Left hindlimb (tissue), 1 donor: ENCODE measurements at regions not wholly inside any gene's neighbourhood (a gene's known extent, or its start where the extent isn't known, plus 50 kb on each side); places are given as distances from the start of the nearest gene placed in this dataset.

Experiments used
- DNase-seq: peaks from one replicate; pipeline ENCODE4 v3.0.0-alpha.2; 2018

DNA sequence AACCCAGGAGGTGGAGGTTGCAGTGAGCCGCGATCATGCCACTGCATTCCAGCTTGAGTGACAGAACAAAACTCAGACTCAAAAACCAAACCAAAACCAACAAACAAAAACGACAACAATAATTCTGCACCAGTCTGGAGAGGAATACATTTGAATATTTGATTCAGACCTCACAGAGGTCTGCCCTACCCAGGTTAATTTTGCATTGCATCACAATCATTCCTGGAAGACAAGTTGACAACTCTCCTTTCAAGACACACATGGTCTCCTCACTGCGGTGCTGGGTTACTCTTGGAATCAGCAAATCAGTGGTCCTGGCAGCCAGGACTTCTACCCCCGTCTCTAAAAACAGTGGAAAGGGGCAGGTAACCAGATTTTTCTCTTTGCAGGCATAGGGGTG, 79.9 kb upstream of the TMTC4 start:
- no peak for DNase-seq

DNA sequence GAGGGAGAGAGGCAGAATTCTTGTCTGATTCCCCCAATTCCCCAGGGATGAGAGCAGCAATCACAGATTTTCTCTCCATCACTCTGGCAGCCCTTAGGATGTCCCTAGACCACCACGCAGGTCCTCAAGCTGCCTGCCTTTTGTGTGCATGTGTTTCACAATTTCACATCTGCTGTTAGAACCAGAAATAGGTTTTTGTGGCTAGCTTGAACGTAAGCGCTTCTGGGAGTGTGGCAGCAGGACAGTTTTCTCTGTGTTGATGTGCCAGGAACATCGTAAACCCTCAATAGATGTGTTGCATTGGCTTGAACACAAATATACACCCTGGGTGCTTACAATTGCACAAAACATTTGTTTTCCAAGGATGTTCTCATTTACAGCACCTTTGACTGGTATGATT, 78.8 kb upstream of the TMTC4 start:
- DNase-seq, result no peak

DNA sequence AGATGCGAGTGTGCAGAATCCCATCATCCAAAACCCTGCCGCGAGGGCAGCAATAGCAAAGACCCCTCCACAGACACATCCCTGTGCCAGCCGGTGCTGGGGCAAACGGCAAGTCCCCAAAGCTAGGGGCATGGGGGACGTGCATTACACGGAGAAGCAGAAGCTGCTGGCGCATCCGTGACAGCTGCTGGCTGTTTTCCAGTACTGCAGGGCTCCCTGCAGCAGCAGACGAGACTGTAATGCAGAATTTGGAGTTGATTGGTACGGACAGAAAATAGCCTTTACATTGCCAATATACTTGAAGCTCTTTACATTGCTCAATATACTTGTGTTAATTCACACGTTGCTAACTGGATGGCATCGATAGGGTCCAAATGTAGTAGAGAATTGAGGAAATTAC, 77.2 kb upstream of the TMTC4 start:
- no peak for DNase-seq

DNA sequence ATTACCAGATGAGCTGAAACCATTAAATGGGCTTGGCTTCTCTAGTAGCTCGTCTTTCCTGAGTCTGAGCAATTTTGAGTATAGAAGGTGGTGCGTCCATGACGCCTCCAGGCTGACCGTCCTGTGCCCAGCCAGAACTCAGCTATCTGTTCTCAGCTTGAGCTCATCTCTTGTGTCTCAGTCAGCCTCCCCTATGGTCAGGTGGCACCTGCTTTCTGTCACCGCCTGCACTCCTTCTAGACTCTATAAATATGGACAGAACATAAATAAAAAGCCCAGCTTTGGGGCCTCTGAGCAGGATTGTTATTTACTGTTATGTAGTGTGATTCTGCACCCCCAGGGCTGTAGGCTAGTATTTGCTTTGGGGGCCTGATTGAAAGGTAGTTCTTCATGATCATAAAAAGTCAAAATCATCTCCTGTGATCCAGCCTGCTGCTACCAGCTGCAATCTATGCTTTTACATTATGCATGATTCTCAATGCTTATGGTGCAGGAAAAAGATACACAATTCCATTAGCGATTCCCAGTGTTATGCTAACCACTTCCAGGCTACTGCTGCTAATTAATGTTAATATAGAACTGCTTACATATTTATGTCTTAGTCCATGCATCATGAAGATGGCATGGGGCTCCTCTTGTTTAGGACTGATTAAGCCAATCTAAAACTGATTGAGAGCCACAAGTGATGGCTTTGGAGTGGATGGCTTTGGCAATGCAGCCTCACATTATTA, 72.5 kb upstream of the TMTC4 start:
- DNase-seq, result no peak

DNA sequence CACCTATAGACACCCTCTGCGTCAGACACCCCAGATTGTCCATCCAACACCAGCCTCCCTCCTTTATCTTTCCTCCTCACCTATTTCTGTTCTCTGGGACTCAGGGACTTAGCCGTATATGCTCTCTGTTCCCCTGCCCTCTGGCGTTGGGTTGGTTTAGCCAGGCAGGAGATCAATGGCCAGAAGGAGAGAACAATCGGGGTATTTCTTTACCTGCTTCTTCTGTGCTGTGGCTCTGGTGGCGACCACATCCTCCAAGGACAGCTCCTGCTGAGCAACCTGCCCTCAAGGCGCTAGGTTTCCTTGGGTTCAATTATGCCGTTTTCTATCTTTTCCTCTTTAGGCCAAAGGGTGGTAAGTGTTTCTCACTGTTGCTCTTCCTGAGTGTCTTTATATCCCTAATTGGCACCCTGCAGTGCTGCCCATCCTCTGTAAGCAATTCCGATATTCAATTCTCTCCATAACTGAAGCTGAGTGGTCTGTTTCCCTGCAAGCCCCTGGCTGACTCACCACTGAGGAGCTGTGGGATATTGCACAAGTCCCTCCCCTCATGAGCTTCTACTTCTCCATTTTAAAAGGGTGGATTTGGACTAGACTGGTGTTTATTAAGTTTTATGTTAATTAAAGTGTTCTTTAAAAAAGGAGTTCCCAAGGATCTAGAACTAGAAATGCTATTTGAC, 63.7 kb upstream of the TMTC4 start:
- DNase-seq, result no peak

DNA sequence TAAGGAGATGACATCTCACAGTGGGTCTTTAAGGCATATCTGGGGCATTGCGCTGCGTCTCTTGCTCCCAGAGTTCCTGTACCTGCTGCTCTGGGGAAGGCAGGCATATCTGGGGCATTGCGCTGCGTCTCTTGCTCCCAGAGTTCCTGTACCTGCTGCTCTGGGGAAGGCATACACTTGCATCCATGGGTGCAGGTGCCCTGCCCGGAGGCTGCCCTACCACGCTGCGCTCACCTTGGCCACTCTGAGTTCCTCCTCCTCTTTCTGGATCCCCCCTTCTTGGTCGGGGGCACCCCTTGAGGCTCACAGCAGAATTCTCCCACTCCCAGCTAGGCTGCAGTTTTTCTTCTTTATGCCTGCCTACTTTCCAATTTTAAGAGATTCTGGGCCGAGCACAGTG, 60.9 kb upstream of the TMTC4 start:
- no peak for DNase-seq

DNA sequence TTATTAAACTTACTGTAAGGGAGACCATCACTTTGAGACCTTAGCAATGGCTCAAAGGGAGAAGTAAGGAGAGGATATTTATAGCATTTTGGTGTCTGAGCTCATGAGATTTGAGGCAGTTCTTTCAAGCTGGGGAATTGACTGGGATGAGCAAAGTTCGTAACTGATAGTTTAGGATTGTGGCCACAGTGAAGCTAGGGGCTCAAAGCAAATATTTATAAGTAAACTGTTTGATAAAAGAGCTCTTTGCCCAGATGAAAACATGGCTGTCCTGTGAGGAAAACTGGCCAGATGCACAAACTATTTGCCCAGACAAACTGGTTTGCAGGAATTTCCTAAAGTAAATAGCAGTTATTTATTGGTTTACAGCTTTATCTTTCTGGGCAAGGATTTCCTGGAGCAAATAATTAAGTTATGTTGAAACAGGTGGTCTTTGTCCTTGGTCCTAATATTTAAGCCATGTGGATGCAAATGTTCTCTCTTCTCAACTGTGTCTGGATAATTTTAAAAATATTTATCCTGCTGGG, 59.7 kb upstream of the TMTC4 start:
- no peak for DNase-seq

DNA sequence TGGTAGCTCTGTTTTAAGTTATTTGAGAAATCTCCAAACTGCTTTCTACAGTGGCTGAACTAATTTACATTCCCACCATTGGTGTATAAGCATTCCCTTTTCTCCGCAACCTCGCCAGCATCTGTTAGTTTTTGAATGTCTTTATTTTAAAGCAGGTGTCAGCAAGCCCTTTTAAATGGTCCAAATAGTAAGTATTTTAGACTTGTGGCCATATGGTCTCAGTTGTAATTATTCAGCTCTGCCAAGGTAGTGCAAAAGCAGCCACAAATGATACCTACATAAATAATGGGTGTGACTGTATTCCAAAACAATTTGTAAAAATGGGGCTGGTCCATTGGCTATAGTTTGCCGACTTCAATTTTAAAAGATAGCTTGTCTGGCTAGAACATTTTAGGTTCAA, 58.7 kb upstream of the TMTC4 start:
- no peak for DNase-seq

DNA sequence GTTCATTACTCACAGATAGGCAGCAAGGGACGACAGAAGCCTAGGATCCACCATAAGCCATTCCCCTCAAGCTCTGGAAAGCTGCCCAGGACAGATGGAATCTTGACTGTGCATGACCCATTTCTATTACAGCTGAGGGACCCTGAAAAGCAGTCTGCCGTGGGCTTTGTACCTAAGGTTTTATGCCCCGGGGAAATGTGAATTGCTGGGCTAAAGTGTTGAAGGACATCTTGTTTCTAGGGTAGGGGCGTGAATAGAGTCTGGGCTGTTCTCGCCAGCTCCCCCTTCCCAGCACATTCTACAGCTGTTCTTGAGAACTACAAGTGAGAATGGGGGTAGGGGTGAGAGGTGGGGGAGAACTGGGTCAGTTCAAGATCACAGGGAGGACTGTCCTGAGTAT, 53.6 kb upstream of the TMTC4 start:
- DNase-seq, result no peak

DNA sequence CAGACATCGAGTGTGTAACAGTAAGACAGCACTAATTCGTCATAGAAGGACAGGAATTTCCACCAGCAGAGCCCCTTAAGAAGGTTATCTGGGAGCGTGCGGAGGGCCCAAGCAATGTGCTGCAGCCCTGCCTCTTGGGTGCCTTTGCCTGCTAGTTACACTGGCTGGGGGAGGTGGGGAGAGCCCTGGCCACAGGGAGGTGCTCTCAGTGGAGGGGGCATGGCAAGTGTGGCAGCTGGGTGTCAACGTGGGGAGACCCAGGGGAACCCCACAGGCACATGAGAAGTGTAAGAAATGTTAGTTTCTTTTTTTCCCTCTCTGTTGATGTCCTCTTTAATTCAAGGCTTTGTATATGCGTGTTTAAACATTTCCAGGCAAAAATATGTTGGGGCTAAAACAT, 50.9 kb upstream of the TMTC4 start:
- DNase-seq, result no peak

DNA sequence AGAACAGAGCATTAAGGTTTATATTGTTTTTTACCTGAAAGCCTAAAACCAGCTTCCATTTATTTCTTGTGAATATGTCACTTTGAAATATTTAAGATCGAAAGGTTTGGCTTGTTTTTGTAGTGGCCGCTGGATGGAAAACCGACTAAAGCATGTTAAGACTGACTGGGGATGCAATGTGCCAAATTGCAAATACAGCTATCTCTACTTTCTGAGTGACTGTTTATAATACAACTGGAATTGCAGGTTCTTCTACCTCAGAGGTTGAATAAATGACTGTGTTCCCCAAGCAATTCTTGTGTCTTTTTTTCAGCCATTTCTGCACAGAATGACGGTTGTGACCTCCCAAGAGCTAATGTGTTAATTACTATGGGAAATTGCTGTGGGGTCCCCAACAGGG, 50.0 kb upstream of the TMTC4 start:
- no peak for DNase-seq
